Adrenal gland (tissue), 9 donors: ENCODE measurements at regions not wholly inside any gene's neighbourhood (a gene's known extent, or its start where the extent isn't known, plus 50 kb on each side); places are given as distances from the start of the nearest gene placed in this dataset.

ENCODE experiments used
- DNase-seq, 7 donors: peaks; one replicate each; pipeline ENCODE4 v3.0.0-alpha.2; 2019 to 2020
- H3K27ac ChIP-seq, 5 donors: fragments of 200-600 bp; sonication (generic) in 4 of 5; 1 replicate in 3 of 5; 2 replicates in 2 of 5; pipeline versions ENCODE4 v1.5.1 to v1.8.0; 2016 to 2020; ENCODE audit warnings: mild to moderate bottlenecking in 1 of 5
- H3K27me3 ChIP-seq: fragments of 200-600 bp; 2 replicates; pipeline ENCODE4 v1.8.0; 2021
- H3K36me3 ChIP-seq, 2 donors: fragments of 200-600 bp; replicated peaks in 1 of 2; 1 replicate in 1 of 2; 2 replicates in 1 of 2; pipeline versions ENCODE4 v1.5.1 to v1.8.0; 2018 to 2022
- H3K4me1 ChIP-seq, 2 donors: fragments of 200-600 bp; replicated peaks in 1 of 2; 1 replicate in 1 of 2; 2 replicates in 1 of 2; pipeline versions ENCODE4 v1.5.1 to v1.8.0; 2018 to 2021
- H3K4me3 ChIP-seq, 4 donors: fragments of 200-600 bp; sonication (generic) in 3 of 4; one replicate each; pipeline ENCODE4 v1.5.1; 2016 to 2018
- H3K9me3 ChIP-seq, 3 donors: fragments of 200-600 bp; sonication (generic) in 1 of 3; replicated peaks in 1 of 3; 1 replicate in 2 of 3; 2 replicates in 1 of 3; pipeline versions ENCODE4 v1.5.1 to v1.8.0; 2016 to 2021
- POLR2A ChIP-seq, 2 donors: fragments of 450-650 bp; IDR thresholded peaks; one replicate each; pipeline ENCODE4 v1.6.1; 2017; ENCODE audit warnings: antibody characterized with exemption in 2 of 2, mild to moderate bottlenecking in 2 of 2, moderate library complexity in 1 of 2
- WGBS, 4 donors: extraction: QIAGEN DNeasy Blood & Tissue Kit in 2 of 4; methylation state at CpG; one replicate each; pipeline versions ENCODE4 v1.1.5 to v1.1.7; 2013 to 2017; 5-methylcytosine and 5-hydroxymethylcytosine counted together
- intact Hi-C, 2 donors: fragments of 100-400 bp; cut with DNase I; formaldehyde crosslinking; loops; one replicate each; pipeline versions ENCODE4 v1.14.1 to v1.15.0; 2022 to 2023
- TF ChIP-seq, protein P1 (sequence below), 6 experiments: fragments of 450-650 bp in 4 of 6; fragments of 200-600 bp in 2 of 6; sonication (generic) in 1 of 6; IDR thresholded peaks; 1 replicate in 5 of 6; 2 replicates in 1 of 6; pipeline versions ENCODE4 v1.5.1 to v1.8.0; 2016 to 2021; ENCODE audit warnings: antibody characterized with exemption in 6 of 6, mild to moderate bottlenecking in 2 of 6, moderate library complexity in 1 of 6
- donor health status: healthy with polysubstance abuse.
- donor health status: Bipolar disorder and iron deficiency.
- donor health status: DM: yes; HTN: yes; CAD: no.
- donor health status: DM: no; HTN: no; CAD: no.
- donor health status: DM: no; HTN: no; CAD: no.

DNA sequence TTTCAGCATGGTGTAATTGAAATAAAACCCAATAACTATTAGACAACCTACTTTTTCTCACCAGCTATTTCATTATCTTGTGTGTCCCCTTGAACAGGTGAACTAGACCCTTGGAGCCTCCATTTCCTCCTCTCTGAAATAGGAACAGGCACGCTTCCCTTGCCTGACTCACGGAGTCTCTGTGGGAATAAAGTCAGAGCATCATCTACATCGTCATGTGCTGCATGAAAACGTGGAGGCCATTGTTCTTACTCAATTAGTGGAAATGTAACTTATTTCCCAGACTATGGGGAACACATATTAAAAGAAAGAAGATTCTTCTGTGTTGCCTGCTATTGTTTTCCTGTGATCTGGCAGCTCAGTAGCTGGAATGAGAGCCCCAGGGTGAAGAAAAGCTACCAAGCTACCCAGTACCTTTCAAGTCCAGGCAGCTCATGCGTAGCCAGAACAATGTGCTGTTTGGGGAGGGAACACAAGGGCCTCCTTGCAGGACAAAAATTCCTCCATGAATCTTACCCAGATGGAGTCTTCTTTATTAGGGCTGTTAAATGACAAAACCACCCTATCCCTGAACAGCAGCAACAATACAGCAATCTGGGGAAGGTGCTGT, 59.8 kb downstream of the SOX11 start:
- intact Hi-C loops = no loop called here
- Histone ChIP-seq H3K9me3 (no peaks in the 10 kb centered on the region), H3K27me3 (no peaks in the 10 kb centered on the region), H3K4me3 (no peak overlapping the region), H3K27ac (no peak overlapping the region), H3K4me1 (no peaks in the 10 kb centered on the region), H3K36me3 (no peaks in the 10 kb centered on the region)
- TF ChIP-seq, protein P1, sequence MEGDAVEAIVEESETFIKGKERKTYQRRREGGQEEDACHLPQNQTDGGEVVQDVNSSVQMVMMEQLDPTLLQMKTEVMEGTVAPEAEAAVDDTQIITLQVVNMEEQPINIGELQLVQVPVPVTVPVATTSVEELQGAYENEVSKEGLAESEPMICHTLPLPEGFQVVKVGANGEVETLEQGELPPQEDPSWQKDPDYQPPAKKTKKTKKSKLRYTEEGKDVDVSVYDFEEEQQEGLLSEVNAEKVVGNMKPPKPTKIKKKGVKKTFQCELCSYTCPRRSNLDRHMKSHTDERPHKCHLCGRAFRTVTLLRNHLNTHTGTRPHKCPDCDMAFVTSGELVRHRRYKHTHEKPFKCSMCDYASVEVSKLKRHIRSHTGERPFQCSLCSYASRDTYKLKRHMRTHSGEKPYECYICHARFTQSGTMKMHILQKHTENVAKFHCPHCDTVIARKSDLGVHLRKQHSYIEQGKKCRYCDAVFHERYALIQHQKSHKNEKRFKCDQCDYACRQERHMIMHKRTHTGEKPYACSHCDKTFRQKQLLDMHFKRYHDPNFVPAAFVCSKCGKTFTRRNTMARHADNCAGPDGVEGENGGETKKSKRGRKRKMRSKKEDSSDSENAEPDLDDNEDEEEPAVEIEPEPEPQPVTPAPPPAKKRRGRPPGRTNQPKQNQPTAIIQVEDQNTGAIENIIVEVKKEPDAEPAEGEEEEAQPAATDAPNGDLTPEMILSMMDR (IDR thresholded peaks at IDR 0.05) = no peak
- no peak for TF ChIP-seq POLR2A (IDR thresholded peaks at IDR 0.05)
- no peak for DNase-seq
- WGBS, 4 donors = 65 to 73% (median 70%) methylated on average over 5 of the region's 5 CpGs

DNA sequence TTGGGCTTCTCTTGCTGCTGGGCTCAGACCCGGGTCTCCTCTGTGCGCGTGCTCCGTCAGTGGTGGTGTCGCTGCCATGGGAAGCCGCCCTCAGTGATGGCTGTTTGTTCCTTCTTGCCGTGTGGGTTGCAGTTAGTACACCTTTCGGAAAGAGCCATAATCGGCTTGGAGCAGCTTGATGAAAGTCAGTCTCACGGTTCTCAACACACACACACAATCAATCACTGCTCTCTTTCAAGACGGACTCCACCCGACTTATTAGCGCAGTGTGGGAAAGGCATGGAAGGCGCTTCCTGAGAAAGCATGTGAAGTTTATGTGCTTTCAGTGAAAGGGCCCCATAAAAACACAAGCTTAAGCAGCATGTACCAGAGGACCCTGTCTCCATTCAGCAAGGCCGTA, 64.1 kb downstream of the SOX11 start:
- no peak overlapping the region for H3K27ac ChIP-seq
- H3K36me3 ChIP-seq = no peaks in the 10 kb centered on the region
- no peaks in the 10 kb centered on the region for H3K4me1 ChIP-seq
- WGBS, 4 donors = 61 to 68% (median 65%) methylated on average over 15 of the region's 15 CpGs
- H3K27me3 ChIP-seq = peaks cover 4% of the 10 kb centered on the region
- no peak for TF ChIP-seq POLR2A (IDR thresholded peaks at IDR 0.05)
- TF ChIP-seq, protein P1 (IDR thresholded peaks at IDR 0.05) = no peak
- H3K9me3 ChIP-seq = no peaks in the 10 kb centered on the region
- no peak for DNase-seq
- H3K4me3 ChIP-seq = no peak overlapping the region
- intact Hi-C loops = no loop called here

- intact Hi-C loops = no loop called here
- no peak for TF ChIP-seq POLR2A (IDR thresholded peaks at IDR 0.05)
- TF ChIP-seq, protein P1 (IDR thresholded peaks at IDR 0.05) = no peak
- Histone ChIP-seq H3K9me3 (no peaks in the 10 kb centered on the region), H3K4me3 (no peak overlapping the region), H3K27ac (no peak overlapping the region), H3K27me3 (peaks cover 4% of the 10 kb centered on the region), H3K36me3 (no peaks in the 10 kb centered on the region), H3K4me1 (no peaks in the 10 kb centered on the region)
- WGBS, 4 donors = 66 to 90% (median 80%) methylated on average over 5 of the region's 5 CpGs
- DNase-seq = no peak
These were observed 66.2 kb downstream of the SOX11 start for GRCh38 chr2:5758346-5758745.

GRCh38 chr2:5759949-5760348, 67.8 kb downstream of the SOX11 start:
- no peak overlapping the region for H3K4me3 ChIP-seq
- intact Hi-C loops = no loop called here
- H3K27me3 ChIP-seq = peaks cover 4% of the 10 kb centered on the region
- no peak for DNase-seq
- WGBS, 4 donors = 65 to 79% (median 69%) methylated on average over 3 of the region's 3 CpGs
- H3K4me1 ChIP-seq = no peaks in the 10 kb centered on the region
- H3K9me3 ChIP-seq = no peaks in the 10 kb centered on the region
- TF ChIP-seq, protein P1 (IDR thresholded peaks at IDR 0.05) = no peak
- TF ChIP-seq POLR2A (IDR thresholded peaks at IDR 0.05) = no peak
- H3K36me3 ChIP-seq = no peaks in the 10 kb centered on the region
- no peak overlapping the region for H3K27ac ChIP-seq
